Uterus (tissue), 2 donors: ENCODE measurements at regions not wholly inside any gene's neighbourhood (a gene's known extent, or its start where the extent isn't known, plus 50 kb on each side); places are given as distances from the start of the nearest gene placed in this dataset.

Experiments used
- CTCF ChIP-seq, 4 experiments: fragments of 200-600 bp in 2 of 4; fragments of 450-650 bp in 2 of 4; sonication (generic) in 2 of 4; IDR thresholded peaks; one replicate each; pipeline ENCODE4 v1.5.1; 2016 to 2019; ENCODE audit warnings: antibody characterized with exemption in 4 of 4, mild to moderate bottlenecking in 2 of 4, moderate library complexity in 1 of 4
- POLR2A ChIP-seq, 2 donors: fragments of 450-650 bp; IDR thresholded peaks; one replicate each; pipeline ENCODE4 v1.6.1; 2016; ENCODE audit warnings: antibody characterized with exemption in 2 of 2, mild to moderate bottlenecking in 1 of 2, moderate library complexity in 1 of 2

GRCh38 chr4:26130173-26130572, 190.6 kb upstream of the RBPJ start:
- no peak for TF ChIP-seq CTCF (IDR thresholded peaks at IDR 0.05)
- TF ChIP-seq POLR2A (IDR thresholded peaks at IDR 0.05) = no peak
